GM21381 (cell line): ENCODE measurements at regions not wholly inside any gene's neighbourhood (a gene's known extent, or its start where the extent isn't known, plus 50 kb on each side); places are given as distances from the start of the nearest gene placed in this dataset.

Experiments used
- ATAC-seq: cut with Tn5 transposase; IDR thresholded peaks from one replicate; pipeline ENCODE4 v1.9.1; 2021; ENCODE audit warnings: mild to moderate bottlenecking, moderate library complexity; ENCODE audit not compliant: unreplicated experiment

GRCh38 chr2:15733867-15734673, 142.4 kb downstream of the DDX1 start:
- ATAC-seq, result no peak

- no peak for ATAC-seq
Observed at GRCh38 chr2:15734674-15735483, 143.2 kb downstream of the DDX1 start.

DNA sequence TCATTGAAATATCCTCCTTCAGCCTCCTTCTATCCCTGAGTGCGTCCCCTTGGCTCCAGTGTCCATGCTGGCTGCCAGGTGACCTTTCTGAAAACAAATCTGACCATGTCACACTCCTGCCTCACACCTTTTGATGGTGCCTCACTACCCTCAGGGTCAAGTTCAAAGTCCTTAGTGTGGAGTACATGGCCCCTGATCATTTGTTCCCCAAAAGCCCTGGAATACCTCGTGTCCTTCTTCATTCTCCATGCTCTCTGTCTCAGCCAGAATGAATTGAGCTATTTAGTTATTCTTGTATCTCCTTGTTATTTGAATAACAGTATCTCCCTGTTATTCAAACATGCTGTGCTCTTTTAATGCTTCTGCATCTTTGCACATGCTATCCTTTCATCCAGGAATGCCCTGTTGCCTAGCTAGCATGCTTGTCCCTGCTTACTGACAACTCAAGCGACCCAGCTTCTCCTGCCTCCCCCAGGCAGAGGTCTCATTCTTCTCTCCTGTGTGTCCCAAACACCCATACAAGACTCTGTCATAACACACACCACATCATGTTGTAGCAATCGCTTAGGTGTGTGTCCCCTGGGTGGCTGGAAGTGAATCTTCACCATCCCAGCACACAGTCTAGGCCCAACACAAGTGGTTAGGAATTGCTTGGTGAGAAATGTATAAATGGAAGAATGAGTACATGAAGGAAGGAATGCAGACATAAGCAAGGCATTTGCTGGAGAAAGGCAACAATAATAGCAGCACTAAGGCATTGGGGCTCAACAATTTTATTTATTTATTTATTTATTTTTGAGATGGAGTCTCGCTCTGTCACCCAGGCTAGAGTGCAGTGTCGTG, 144.0 kb downstream of the DDX1 start:
- ATAC-seq, result no peak

- ATAC-seq, result no peak
Observed at GRCh38 chr2:15736396-15737180, 144.9 kb downstream of the DDX1 start.

GRCh38 chr2:15737314-15738224, 145.9 kb downstream of the DDX1 start:
- no peak for ATAC-seq

GRCh38 chr2:15738225-15738546, 146.5 kb downstream of the DDX1 start:
- no peak for ATAC-seq

DNA sequence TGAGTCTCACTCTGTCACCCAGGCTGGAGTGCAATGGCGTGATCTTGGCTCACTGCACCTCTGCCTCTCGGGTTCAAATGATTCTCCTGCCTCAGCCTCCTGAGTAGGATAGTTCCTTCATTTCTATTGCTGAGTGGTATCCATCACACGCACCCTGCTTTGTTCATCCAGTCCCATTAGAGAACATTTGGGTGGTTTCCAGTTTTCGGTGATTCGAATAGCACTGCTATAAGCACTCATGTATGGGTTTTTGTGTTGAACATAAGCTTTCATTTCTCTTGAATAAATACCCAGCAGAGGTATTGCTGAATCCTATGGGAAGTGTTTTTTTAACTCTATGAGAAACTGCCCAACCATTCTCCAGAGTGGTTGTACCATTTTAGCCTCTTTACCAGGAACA, 147.3 kb downstream of the DDX1 start:
- no peak for ATAC-seq

DNA sequence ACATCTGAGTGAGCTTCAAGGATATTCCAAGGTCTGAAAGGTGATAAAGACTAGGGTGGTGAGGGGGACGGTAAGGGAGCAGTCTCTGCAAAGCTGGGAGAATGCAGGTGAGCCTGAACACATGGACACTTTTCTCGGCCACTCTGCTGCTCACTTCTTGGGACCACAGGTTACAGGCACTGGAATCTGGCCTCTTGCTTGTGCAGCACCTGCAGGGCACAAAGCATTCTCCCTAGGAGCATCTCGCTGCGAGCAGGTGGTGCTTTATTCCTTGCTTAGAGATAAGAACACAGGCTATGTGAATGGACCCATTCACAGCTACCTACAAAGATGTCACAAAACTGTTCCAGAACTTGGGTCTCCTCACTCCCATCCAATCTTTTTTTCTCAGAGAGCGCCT, 153.2 kb downstream of the DDX1 start:
- ATAC-seq, result no peak

- no peak for ATAC-seq
Observed at GRCh38 chr2:15745350-15745749, 153.7 kb downstream of the DDX1 start.

- ATAC-seq, result no peak
Observed at GRCh38 chr2:15745907-15746702, 154.4 kb downstream of the DDX1 start.

DNA sequence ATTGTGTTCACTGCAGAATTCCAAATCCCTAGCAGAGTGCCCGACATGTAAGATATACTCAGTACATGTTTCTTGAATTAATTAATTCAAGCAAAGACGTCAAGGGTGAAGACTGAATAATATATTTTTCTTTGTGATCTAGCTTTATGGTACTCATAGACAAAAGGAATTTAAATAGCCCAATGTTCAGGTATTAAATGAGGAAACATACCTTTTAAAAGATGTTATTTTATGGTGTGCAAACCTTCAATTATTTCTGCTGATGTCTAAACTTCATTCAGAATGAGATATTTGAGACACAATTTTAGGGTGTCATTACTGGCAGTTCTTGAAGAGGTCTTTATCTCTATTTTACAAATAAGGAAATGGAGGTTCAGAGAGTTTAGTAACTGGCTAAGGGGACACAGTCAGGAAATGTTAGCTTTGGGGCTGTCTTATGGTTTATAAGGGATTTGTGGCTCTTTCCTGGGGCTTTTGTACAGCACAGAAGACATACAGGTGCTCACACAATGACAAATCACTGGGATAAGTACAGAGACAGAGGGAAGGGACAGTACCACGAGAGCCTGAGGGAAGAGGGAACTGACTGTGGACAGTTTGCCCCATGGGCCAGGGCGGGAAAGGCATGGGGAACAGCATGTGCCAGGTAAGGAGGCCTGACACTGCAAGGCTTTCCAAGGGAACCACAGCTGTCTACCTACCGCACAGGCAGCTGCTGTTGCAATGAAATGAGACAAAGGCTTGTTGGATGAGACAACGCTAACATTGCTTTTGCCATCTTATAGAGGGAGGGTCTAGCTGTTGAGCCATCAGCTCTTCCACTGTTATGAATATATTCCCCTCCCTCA, 155.3 kb downstream of the DDX1 start:
- no peak for ATAC-seq

- no peak for ATAC-seq
Observed at GRCh38 chr2:15747603-15748471, 156.2 kb downstream of the DDX1 start.

GRCh38 chr2:15748736-15749323, 157.2 kb downstream of the DDX1 start:
- ATAC-seq, result no peak

DNA sequence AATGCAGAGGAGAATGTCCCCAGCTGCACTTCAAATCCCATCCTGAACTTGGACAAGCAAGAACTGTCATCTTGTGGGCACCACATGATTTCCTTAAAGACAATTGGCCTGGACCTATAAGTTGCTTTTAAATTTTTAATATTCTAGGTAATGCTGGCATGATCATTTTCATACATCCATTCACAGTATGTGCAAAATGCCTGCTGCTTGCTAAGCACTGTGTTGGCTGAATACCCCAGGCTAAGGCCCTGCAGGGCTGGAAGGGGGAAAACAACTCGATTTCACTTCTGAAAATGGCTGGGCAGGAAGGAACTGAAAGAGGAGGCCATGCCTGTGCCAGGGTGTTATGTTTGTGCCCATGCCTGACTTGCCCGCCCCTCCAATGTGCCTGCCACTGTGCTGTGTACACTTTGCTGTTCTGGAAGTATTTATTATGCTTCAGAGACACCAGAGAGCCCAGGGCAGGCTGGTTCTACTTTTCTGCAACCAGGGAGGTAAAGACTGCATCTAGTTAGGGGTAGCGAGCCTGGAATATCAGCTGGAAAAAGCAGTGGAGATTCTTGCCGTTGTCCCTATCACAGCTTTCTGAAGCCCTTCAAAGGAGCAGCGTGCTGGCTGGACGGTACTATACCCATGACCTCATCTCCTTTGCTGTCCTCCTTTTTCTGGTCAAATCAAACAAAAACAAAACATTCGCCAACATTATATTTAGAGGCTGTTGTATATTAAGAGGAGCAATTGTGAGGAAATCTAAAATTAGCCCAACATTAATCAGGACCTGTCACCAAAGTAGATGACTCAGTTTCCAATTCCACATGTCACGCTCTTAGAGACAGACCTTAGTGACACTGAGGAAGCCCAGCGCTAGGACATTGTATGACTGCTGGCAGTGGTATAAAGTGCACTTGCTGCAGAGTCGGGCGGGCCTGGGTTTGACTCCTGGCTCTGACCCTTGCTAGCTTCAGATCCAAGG, 158.1 kb downstream of the DDX1 start:
- ATAC-seq, result no peak

- ATAC-seq, result no peak
Observed at GRCh38 chr2:15750433-15750814, 158.8 kb downstream of the DDX1 start.
